Activated CD8-positive, alpha-beta T cell treated with anti-CD3 and anti-CD28 coated beads for 36 hours (primary cell): ENCODE measurements at regions not wholly inside any gene's neighbourhood (a gene's known extent, or its start where the extent isn't known, plus 50 kb on each side); places are given as distances from the start of the nearest gene placed in this dataset.

Source experiments
- ATAC-seq: fragments of 200-7000 bp; cut with Tn5 transposase; one replicate; pipeline ENCODE4 v1.10.0; 2021; ENCODE audit warnings: mild to moderate bottlenecking, moderate library complexity
- CTCF ChIA-PET: fragments of 350-600 bp; sonication (Branson Sonifier 250); formaldehyde crosslinking; loops from one replicate; lab custom pipeline; 2021; ENCODE audit warnings: antibody characterized with exemption; lab: Charles Lee
- POLR2A ChIA-PET: fragments of 350-600 bp; sonication (Branson Sonifier 250); formaldehyde crosslinking; loops from one replicate; lab custom pipeline; 2021; ENCODE audit warnings: antibody characterized with exemption; lab: Charles Lee
- DNase-seq: peaks from one replicate; pipeline ENCODE4 v3.0.0-alpha.2; 2020
- H3K27ac Mint-ChIP-seq: one replicate; pipeline ENCODE4 v1.8.0; 2021; ENCODE audit warnings: mild to moderate bottlenecking, mixed read lengths
- H3K27me3 Mint-ChIP-seq: one replicate; pipeline ENCODE4 v1.8.0; 2021; ENCODE audit warnings: mixed read lengths
- H3K36me3 Mint-ChIP-seq: one replicate; pipeline ENCODE4 v1.8.0; 2021; ENCODE audit warnings: low read depth, mixed read lengths
- H3K4me1 Mint-ChIP-seq: one replicate; pipeline ENCODE4 v1.8.0; 2021; ENCODE audit warnings: low read depth, mixed read lengths
- H3K4me3 Mint-ChIP-seq: one replicate; pipeline ENCODE4 v1.8.0; 2021; ENCODE audit warnings: mild to moderate bottlenecking, moderate library complexity, mixed read lengths
- H3K9me3 Mint-ChIP-seq: one replicate; pipeline ENCODE4 v1.8.0; 2021; ENCODE audit warnings: mixed read lengths
- intact Hi-C: fragments of 100-400 bp; cut with micrococcal nuclease; formaldehyde crosslinking; loops from one replicate; pipeline ENCODE4 v1.10.0; 2022
- TF ChIP-seq, protein P1 (sequence below): fragments of 200-600 bp; IDR thresholded peaks from one replicate; pipeline ENCODE4 v1.8.0; 2022; ENCODE audit warnings: antibody characterized with exemption, mild to moderate bottlenecking

DNA sequence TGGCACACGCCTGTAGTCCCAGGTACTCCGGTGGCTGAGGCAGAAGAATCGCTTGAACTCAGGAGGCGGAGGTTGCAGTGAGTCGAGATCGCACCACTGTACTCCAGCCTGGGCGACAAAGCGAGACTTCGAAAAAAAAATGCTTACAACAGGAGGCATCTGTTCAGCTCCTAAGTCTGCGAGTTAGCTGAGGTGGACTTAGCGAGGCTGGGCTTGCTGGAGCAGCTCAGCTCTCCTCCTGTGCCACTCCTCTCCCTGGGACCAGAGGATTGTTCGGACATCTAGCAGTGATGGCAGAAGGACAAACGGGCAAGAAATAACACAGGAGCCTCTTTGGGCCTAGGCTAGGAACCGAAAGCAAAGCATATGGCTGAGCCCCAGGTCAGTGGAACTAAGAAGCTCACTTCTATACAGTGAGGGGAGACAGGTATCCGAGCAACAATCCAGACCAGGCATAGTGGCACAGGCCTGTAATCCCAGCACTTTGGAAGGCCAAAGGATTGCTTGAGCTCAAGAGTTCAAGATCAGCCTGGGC is 260.1 kb downstream of the GLI2 start:
- intact Hi-C loops = no loop called here

DNA sequence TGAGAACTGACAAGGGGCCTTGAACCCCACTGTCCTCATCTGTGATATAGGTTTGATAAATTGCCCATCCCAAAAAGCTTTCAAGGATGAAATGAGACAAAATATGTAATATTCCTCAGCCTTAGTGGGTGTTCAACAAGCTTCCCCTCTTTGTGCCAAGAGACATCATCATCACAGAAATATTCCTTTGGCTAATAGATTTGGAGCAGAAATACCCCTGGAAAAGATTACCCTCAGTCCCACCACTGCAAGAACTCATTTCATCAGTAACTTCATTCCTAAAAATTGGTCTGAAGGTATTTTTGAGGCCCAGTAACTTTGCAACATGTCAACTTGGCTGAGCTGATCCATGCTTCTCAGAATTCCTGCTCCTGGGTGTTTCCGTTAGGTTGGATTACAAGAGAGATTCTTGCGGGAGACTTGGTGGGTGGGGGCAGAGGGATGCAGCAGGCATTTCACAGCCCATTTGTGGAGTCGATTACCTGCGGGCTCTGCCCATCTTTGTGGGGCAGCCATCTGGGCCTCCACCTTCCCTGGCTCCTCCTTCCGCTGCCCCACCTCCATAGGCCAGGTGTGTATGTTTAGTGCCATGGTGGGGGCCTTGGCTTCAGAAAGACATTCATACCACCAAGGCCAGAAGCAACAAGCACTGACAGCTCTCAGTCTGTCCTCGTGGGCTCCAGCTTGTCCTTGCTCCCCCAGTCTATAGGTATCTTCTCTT is 263.9 kb downstream of the GLI2 start:
- POLR2A ChIA-PET = no interaction called here
- Mint-ChIP-seq H3K4me1 (no peaks in the 10 kb centered on the region), H3K9me3 (no peaks in the 10 kb centered on the region), H3K36me3 (no peaks in the 10 kb centered on the region), H3K27ac (no peak overlapping the region), H3K27me3 (no peaks in the 10 kb centered on the region), H3K4me3 (no peak overlapping the region)
- intact Hi-C loops = no loop called here
- TF ChIP-seq, protein P1, sequence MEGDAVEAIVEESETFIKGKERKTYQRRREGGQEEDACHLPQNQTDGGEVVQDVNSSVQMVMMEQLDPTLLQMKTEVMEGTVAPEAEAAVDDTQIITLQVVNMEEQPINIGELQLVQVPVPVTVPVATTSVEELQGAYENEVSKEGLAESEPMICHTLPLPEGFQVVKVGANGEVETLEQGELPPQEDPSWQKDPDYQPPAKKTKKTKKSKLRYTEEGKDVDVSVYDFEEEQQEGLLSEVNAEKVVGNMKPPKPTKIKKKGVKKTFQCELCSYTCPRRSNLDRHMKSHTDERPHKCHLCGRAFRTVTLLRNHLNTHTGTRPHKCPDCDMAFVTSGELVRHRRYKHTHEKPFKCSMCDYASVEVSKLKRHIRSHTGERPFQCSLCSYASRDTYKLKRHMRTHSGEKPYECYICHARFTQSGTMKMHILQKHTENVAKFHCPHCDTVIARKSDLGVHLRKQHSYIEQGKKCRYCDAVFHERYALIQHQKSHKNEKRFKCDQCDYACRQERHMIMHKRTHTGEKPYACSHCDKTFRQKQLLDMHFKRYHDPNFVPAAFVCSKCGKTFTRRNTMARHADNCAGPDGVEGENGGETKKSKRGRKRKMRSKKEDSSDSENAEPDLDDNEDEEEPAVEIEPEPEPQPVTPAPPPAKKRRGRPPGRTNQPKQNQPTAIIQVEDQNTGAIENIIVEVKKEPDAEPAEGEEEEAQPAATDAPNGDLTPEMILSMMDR = no peak
- CTCF ChIA-PET = no interaction called here
- ATAC-seq (no peak), DNase-seq (no peak)

More for the DNA sequence above, 260.1 kb downstream of the GLI2 start:
- no peak overlapping the region for H3K4me3 Mint-ChIP-seq
- no peaks in the 10 kb centered on the region for H3K27me3 Mint-ChIP-seq
- TF ChIP-seq, protein P1 = no peak
- ChIA-PET POLR2A (interaction anchor here (0.6 to 0.8 kb wide), 2 partner anchors 21 to 72 kb away, joined by 3 read pairs; no protein-coding TSS in a partner anchor), CTCF (interaction anchor here (1.9 kb wide), 1 partner anchor 84 kb away, joined by 6 read pairs; no protein-coding TSS in a partner anchor)
- no peaks in the 10 kb centered on the region for H3K36me3 Mint-ChIP-seq
- ATAC-seq (no peak), DNase-seq (no peak)
- H3K9me3 Mint-ChIP-seq = no peaks in the 10 kb centered on the region
- H3K27ac Mint-ChIP-seq = no peak overlapping the region
- H3K4me1 Mint-ChIP-seq = no peaks in the 10 kb centered on the region

DNA sequence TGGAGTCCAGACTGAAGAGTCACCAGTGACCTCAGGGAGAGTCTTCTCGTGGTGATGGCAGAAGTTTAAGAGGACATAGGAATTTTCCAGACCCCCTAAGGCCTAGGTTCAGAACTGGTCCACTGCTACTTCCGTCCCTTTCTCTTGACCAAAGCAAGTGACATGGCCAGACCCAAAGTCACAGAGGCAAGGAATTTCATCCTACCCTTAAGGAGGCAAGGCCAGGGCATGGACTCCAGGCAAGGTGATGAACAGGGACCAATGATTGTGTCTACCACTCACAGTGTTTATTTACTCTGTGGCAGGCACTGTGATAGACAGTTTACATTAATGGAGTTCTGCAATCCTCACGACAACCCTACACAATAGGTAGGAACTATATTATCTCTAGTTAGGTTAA is 265.1 kb downstream of the GLI2 start:
- TF ChIP-seq, protein P1 = no peak
- Mint-ChIP-seq H3K27ac (no peak overlapping the region), H3K27me3 (no peaks in the 10 kb centered on the region), H3K9me3 (no peaks in the 10 kb centered on the region), H3K4me1 (no peaks in the 10 kb centered on the region), H3K4me3 (no peak overlapping the region), H3K36me3 (no peaks in the 10 kb centered on the region)
- no peak for DNase-seq
- ATAC-seq = no peak
- ChIA-PET POLR2A (no interaction called here), CTCF (no interaction called here)
- intact Hi-C loops = no loop called here

DNA sequence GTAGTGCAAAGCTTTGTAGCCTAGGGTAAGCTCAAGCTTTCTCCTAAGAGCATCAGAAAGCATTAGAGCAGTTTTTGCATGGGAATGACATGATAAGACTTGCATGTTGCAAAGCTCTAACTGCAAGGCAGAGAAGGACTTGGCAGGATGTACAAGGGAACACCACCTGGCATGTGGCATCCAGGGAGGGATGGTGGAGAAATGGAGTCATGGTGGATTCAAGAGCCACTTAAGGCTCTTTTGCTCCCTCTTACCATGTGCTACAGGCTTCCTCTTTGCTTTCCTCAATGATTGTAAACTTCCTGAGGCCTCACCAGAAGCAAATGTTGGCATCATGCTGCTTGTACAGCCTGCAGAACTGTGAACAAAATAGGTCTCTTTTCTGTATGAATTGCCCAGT is 266.0 kb downstream of the GLI2 start:
- TF ChIP-seq, protein P1 = no peak
- no peaks in the 10 kb centered on the region for H3K36me3 Mint-ChIP-seq
- ATAC-seq (no peak), DNase-seq (no peak)
- ChIA-PET CTCF (no interaction called here), POLR2A (no interaction called here)
- no peaks in the 10 kb centered on the region for H3K4me1 Mint-ChIP-seq
- no peak overlapping the region for H3K27ac Mint-ChIP-seq
- H3K27me3 Mint-ChIP-seq = no peaks in the 10 kb centered on the region
- H3K9me3 Mint-ChIP-seq = no peaks in the 10 kb centered on the region
- intact Hi-C loops = no loop called here
- no peak overlapping the region for H3K4me3 Mint-ChIP-seq

DNA sequence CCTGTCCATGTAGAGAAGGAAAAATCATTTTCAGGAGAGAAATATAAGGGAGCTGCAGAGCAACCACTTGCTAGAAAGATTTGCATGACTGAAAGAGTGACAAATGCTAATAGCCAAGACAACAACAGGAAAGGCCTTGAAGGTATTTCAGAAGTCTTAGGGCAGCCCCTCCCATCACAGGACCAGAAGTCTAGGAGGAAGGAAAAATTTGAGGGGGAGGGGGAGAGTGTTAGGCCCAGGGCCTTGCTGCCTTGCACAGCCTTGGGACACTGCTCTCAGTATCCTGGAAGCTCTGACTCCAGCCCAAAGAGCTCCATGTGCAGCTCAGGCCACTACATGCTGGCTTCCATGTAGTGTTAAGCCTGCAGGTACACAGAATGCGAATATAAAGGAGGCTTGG is 266.9 kb downstream of the GLI2 start:
- H3K27ac Mint-ChIP-seq = no peak overlapping the region
- ATAC-seq (no peak), DNase-seq (no peak)
- TF ChIP-seq, protein P1 = no peak
- intact Hi-C loops = no loop called here
- no peaks in the 10 kb centered on the region for H3K4me1 Mint-ChIP-seq
- H3K27me3 Mint-ChIP-seq = peaks cover 1% of the 10 kb centered on the region
- peaks cover 1% of the 10 kb centered on the region for H3K9me3 Mint-ChIP-seq
- H3K4me3 Mint-ChIP-seq = no peak overlapping the region
- no peaks in the 10 kb centered on the region for H3K36me3 Mint-ChIP-seq
- ChIA-PET POLR2A (no interaction called here), CTCF (no interaction called here)
